ENCODE measurements at regions not wholly inside any gene's neighbourhood (a gene's known extent, or its start where the extent isn't known, plus 50 kb on each side); places are given as distances from the start of the nearest gene placed in this dataset.

- no peak overlapping the region for H3K9ac ChIP-seq (ENCODE audit: low read depth, low read length)
Measured at GRCh38 chr1:106754957-106755356, 301.5 kb upstream of the PRMT6 start.

DNA sequence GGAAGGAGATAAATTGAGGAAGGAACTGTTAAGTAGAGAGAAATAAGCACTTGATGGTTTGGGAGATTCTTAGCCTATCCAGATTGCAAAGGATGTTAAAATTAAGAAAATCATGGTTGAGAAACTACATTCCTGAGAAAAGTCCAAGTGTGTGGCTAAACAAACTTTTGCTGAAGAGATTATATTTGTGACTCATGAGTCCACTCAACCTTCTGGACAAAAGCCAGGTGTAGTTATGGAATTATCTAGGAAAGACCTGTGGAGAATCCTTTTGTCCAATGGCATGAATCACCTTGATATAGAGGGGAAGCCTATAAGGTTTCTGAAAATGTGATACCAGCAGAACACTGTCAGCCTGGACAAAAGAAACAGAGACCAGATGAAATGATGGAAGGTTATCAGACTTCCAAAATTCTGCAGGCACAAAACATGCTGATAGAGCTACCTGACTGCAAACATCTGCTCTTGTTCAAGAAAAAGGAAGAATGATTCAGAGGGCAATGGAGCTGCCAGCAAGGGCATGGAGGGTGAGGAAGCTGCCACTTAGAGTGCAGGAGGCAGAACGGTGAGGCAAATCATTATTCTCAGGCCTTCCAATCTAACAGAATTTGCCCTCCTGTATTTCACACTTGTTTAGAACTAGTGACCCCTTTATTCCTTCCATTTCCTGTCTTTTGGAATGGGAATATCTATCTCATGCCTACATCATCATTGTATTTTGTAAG lies 300.6 kb upstream of the PRMT6 start:
- H3K27ac ChIP-seq (ENCODE audit: low read depth, low read length): no peak overlapping the region
- H3K4me1 ChIP-seq (ENCODE audit: control insufficient read depth, insufficient read depth, low read length): peaks cover 19% of the 10 kb centered on the region
- no peaks in the 10 kb centered on the region for H3K9me3 ChIP-seq (ENCODE audit: control insufficient read depth, insufficient read depth, low read length)
- no peaks in the 10 kb centered on the region for H3K27me3 ChIP-seq (ENCODE audit: control insufficient read depth, insufficient read depth, low read length)
- H3K36me3 ChIP-seq (ENCODE audit: control insufficient read depth, insufficient read depth, low read length): no peaks in the 10 kb centered on the region
- H3K9ac ChIP-seq (ENCODE audit: low read depth, low read length): no peak overlapping the region
- H3K4me3 ChIP-seq (ENCODE audit: low read depth, low read length): no peak overlapping the region

More at GRCh38 chr1:106754957-106755356, 301.5 kb upstream of the PRMT6 start:
- H3K27me3 ChIP-seq (ENCODE audit: control insufficient read depth, insufficient read depth, low read length): no peaks in the 10 kb centered on the region
- no peaks in the 10 kb centered on the region for H3K9me3 ChIP-seq (ENCODE audit: control insufficient read depth, insufficient read depth, low read length)
- H3K27ac ChIP-seq (ENCODE audit: low read depth, low read length): no peak overlapping the region
- no peak overlapping the region for H3K4me3 ChIP-seq (ENCODE audit: low read depth, low read length)
- no peaks in the 10 kb centered on the region for H3K36me3 ChIP-seq (ENCODE audit: control insufficient read depth, insufficient read depth, low read length)
- peaks cover 26% of the 10 kb centered on the region for H3K4me1 ChIP-seq (ENCODE audit: control insufficient read depth, insufficient read depth, low read length)

GRCh38 chr1:106756752-106757151 lies 299.7 kb upstream of the PRMT6 start:
- H3K4me1 ChIP-seq (ENCODE audit: control insufficient read depth, insufficient read depth, low read length): peaks cover 11% of the 10 kb centered on the region; the same call in 1 of the 2 replicates
- no peak overlapping the region for H3K9ac ChIP-seq (ENCODE audit: low read depth, low read length)
- no peak overlapping the region for H3K4me3 ChIP-seq (ENCODE audit: low read depth, low read length)
- H3K9me3 ChIP-seq (ENCODE audit: control insufficient read depth, insufficient read depth, low read length): no peaks in the 10 kb centered on the region
- H3K27me3 ChIP-seq (ENCODE audit: control insufficient read depth, insufficient read depth, low read length): no peaks in the 10 kb centered on the region
- H3K36me3 ChIP-seq (ENCODE audit: control insufficient read depth, insufficient read depth, low read length): no peaks in the 10 kb centered on the region
- no peak overlapping the region for H3K27ac ChIP-seq (ENCODE audit: low read depth, low read length)

DNA sequence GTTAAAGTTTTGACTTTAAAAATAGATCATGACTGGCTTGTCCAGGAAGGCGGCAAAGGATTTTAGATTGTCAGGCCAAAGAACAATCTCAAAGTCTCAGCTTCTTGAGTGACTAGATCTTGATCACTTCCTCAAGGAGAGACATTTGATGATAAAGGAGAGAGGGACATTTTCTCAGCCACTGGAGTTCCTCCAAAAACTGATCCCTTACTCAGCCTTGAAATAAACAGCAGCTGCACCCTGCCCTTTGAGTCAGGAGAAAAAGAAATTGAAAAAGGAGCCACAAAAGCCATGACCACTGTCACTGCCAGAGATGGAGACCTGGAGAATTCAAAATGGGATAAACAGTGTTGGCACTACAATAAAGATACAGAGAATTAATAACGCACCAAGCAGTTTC lies 288.4 kb upstream of the PRMT6 start:
- Histone ChIP-seq H3K27me3 (ENCODE audit: control insufficient read depth, insufficient read depth, low read length) (no peaks in the 10 kb centered on the region), H3K4me3 (ENCODE audit: low read depth, low read length) (no peak overlapping the region), H3K4me1 (ENCODE audit: control insufficient read depth, insufficient read depth, low read length) (no peaks in the 10 kb centered on the region), H3K36me3 (ENCODE audit: control insufficient read depth, insufficient read depth, low read length) (no peaks in the 10 kb centered on the region), H3K27ac (ENCODE audit: low read depth, low read length) (no peak overlapping the region), H3K9ac (ENCODE audit: low read depth, low read length) (no peak overlapping the region), H3K9me3 (ENCODE audit: control insufficient read depth, insufficient read depth, low read length) (no peaks in the 10 kb centered on the region)

GRCh38 chr1:106768501-106768900 lies 288.0 kb upstream of the PRMT6 start:
- no peak overlapping the region for H3K4me3 ChIP-seq (ENCODE audit: low read depth, low read length)
- no peaks in the 10 kb centered on the region for H3K4me1 ChIP-seq (ENCODE audit: control insufficient read depth, insufficient read depth, low read length)
- H3K27ac ChIP-seq (ENCODE audit: low read depth, low read length): no peak overlapping the region
- no peaks in the 10 kb centered on the region for H3K9me3 ChIP-seq (ENCODE audit: control insufficient read depth, insufficient read depth, low read length)
- H3K9ac ChIP-seq (ENCODE audit: low read depth, low read length): no peak overlapping the region
- no peaks in the 10 kb centered on the region for H3K36me3 ChIP-seq (ENCODE audit: control insufficient read depth, insufficient read depth, low read length)
- no peaks in the 10 kb centered on the region for H3K27me3 ChIP-seq (ENCODE audit: control insufficient read depth, insufficient read depth, low read length)

DNA sequence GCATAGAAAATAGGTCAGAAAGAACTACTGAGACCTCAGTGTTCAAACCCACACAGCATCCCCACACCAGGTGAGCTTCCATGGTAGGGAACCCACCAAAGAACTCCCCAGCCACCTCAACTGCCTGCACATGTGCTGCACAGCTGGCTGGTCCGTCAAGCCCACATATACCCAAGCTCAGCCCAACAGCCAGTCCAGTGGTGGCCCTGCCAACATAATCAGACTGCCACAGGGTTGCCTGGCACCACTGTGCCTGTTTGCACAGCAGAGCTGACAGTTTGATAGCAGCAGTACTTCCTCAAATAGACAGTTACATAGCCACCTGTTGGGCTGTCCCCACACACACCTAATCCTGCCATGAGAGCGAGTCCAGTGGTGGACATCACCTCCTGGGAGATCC lies 283.3 kb upstream of the PRMT6 start:
- H3K4me3 ChIP-seq (ENCODE audit: low read depth, low read length): no peak overlapping the region
- H3K9ac ChIP-seq (ENCODE audit: low read depth, low read length): no peak overlapping the region
- H3K9me3 ChIP-seq (ENCODE audit: control insufficient read depth, insufficient read depth, low read length): no peaks in the 10 kb centered on the region
- no peaks in the 10 kb centered on the region for H3K27me3 ChIP-seq (ENCODE audit: control insufficient read depth, insufficient read depth, low read length)
- no peaks in the 10 kb centered on the region for H3K4me1 ChIP-seq (ENCODE audit: control insufficient read depth, insufficient read depth, low read length)
- no peaks in the 10 kb centered on the region for H3K36me3 ChIP-seq (ENCODE audit: control insufficient read depth, insufficient read depth, low read length)
- no peak overlapping the region for H3K27ac ChIP-seq (ENCODE audit: low read depth, low read length)

DNA sequence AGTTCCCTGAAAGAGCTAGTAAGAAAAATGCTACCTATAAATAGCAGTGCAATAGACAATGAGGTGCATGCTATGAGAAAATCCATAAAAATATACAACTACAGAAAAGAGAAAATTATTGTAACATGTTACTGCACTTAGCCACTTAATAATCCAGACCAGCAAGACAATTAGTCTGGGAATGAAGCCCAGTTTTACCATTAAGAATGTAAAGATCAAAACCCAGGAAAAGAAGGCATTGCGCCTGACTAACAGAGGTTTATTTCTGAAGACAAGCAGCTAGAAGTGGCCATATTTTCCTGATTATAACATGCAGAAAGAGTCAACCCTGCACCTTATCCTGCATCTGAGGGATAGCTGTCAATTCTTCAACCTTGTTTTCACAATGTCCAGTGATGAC lies 276.4 kb upstream of the PRMT6 start:
- Histone ChIP-seq H3K9me3 (ENCODE audit: control insufficient read depth, insufficient read depth, low read length) (no peaks in the 10 kb centered on the region), H3K27me3 (ENCODE audit: control insufficient read depth, insufficient read depth, low read length) (no peaks in the 10 kb centered on the region), H3K4me3 (ENCODE audit: low read depth, low read length) (no peak overlapping the region), H3K36me3 (ENCODE audit: control insufficient read depth, insufficient read depth, low read length) (no peaks in the 10 kb centered on the region), H3K4me1 (ENCODE audit: control insufficient read depth, insufficient read depth, low read length) (no peaks in the 10 kb centered on the region), H3K27ac (ENCODE audit: low read depth, low read length) (no peak overlapping the region), H3K9ac (ENCODE audit: low read depth, low read length) (no peak overlapping the region)

DNA sequence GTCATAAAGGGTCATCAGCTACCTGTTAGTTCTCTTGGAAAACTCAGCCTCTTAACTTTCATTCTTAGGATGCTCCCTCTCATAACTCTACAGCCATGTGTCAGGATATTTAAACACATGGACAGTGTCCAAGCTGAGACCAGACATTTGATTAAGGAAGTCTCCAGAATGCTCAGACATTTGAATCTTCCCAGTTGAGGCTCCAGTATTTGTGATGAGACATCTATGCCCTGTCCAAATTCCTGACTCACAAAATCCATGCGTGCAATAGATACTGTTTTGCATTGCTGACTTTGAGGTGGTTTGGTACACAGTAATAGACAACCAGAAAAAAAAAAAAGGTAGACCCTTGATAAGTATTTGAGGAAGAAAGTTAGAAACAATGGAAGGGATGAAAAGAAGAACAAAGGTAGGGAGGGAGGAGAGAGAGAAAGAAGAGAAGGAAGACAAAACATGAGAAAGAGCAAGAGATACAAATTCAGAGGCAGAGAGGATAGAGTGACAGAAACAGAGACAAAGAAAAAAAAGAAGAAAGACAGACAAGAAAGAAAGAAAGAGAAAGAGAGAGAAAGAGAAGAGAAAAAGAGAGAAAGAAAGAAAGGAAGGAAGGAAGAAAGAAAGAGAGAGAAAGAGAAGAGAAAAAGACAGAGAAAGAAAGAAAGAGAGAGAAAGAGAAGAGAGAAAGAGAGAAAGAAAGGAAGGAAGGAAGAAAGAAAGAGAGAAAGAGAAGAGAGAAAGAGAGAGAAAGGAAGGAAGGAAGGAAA lies 275.5 kb upstream of the PRMT6 start:
- no peaks in the 10 kb centered on the region for H3K36me3 ChIP-seq (ENCODE audit: control insufficient read depth, insufficient read depth, low read length)
- no peaks in the 10 kb centered on the region for H3K4me1 ChIP-seq (ENCODE audit: control insufficient read depth, insufficient read depth, low read length)
- H3K27me3 ChIP-seq (ENCODE audit: control insufficient read depth, insufficient read depth, low read length): no peaks in the 10 kb centered on the region
- no peaks in the 10 kb centered on the region for H3K9me3 ChIP-seq (ENCODE audit: control insufficient read depth, insufficient read depth, low read length)
- H3K9ac ChIP-seq (ENCODE audit: low read depth, low read length): no peak overlapping the region
- H3K27ac ChIP-seq (ENCODE audit: low read depth, low read length): no peak overlapping the region
- H3K4me3 ChIP-seq (ENCODE audit: low read depth, low read length): no peak overlapping the region

GRCh38 chr1:106785176-106785575 lies 271.3 kb upstream of the PRMT6 start:
- H3K9me3 ChIP-seq (ENCODE audit: control insufficient read depth, insufficient read depth, low read length): no peaks in the 10 kb centered on the region
- no peak overlapping the region for H3K4me3 ChIP-seq (ENCODE audit: low read depth, low read length)
- no peak overlapping the region for H3K27ac ChIP-seq (ENCODE audit: low read depth, low read length)
- no peaks in the 10 kb centered on the region for H3K27me3 ChIP-seq (ENCODE audit: control insufficient read depth, insufficient read depth, low read length)
- no peak overlapping the region for H3K9ac ChIP-seq (ENCODE audit: low read depth, low read length)
- no peaks in the 10 kb centered on the region for H3K36me3 ChIP-seq (ENCODE audit: control insufficient read depth, insufficient read depth, low read length)
- H3K4me1 ChIP-seq (ENCODE audit: control insufficient read depth, insufficient read depth, low read length): no peaks in the 10 kb centered on the region

GRCh38 chr1:106787520-106787919 lies 269.0 kb upstream of the PRMT6 start:
- no peaks in the 10 kb centered on the region for H3K27me3 ChIP-seq (ENCODE audit: control insufficient read depth, insufficient read depth, low read length)
- H3K4me3 ChIP-seq (ENCODE audit: low read depth, low read length): no peak overlapping the region

DNA sequence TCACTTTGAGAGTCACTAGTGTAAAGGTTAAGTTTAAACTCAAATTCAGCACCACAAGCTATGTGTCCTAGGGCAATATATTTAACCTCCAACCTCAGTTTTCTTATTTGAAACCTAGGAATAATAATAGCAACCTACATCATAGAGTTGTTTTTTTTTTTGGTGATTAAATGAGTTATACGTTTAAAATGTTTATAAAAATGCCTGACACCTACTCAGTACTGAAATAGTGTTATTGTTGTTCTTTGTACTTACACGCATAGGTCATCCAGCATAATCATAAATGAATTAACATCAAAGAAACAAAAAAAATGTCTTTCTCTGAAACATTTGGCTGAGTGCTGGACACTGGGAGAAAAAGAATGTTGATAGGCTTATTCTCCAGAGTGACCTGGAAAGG lies 266.8 kb upstream of the PRMT6 start:
- Histone ChIP-seq H3K4me3 (ENCODE audit: low read depth, low read length) (no peak overlapping the region), H3K36me3 (ENCODE audit: control insufficient read depth, insufficient read depth, low read length) (no peaks in the 10 kb centered on the region), H3K9me3 (ENCODE audit: control insufficient read depth, insufficient read depth, low read length) (no peaks in the 10 kb centered on the region), H3K27me3 (ENCODE audit: control insufficient read depth, insufficient read depth, low read length) (no peaks in the 10 kb centered on the region), H3K9ac (ENCODE audit: low read depth, low read length) (no peak overlapping the region), H3K27ac (ENCODE audit: low read depth, low read length) (no peak overlapping the region), H3K4me1 (ENCODE audit: control insufficient read depth, insufficient read depth, low read length) (no peaks in the 10 kb centered on the region)

More at GRCh38 chr1:106787520-106787919, 269.0 kb upstream of the PRMT6 start:
- Histone ChIP-seq H3K9ac (ENCODE audit: low read depth, low read length) (no peak overlapping the region), H3K36me3 (ENCODE audit: control insufficient read depth, insufficient read depth, low read length) (no peaks in the 10 kb centered on the region), H3K27ac (ENCODE audit: low read depth, low read length) (no peak overlapping the region), H3K9me3 (ENCODE audit: control insufficient read depth, insufficient read depth, low read length) (no peaks in the 10 kb centered on the region), H3K4me1 (ENCODE audit: control insufficient read depth, insufficient read depth, low read length) (no peaks in the 10 kb centered on the region)
